Panc1 (cell line): ENCODE measurements at regions not wholly inside any gene's neighbourhood (a gene's known extent, or its start where the extent isn't known, plus 50 kb on each side); places are given as distances from the start of the nearest gene placed in this dataset.

ENCODE experiments used
- CTCF ChIP-seq: fragments of 450-650 bp; IDR thresholded peaks from 2 replicates; pipeline ENCODE4 v1.5.1; 2017; ENCODE audit warnings: mild to moderate bottlenecking
- POLR2AphosphoS5 ChIP-seq: IDR thresholded peaks from 2 replicates; pipeline ENCODE4 v1.6.1; 2012; ENCODE audit warnings: mild to moderate bottlenecking, low read depth, low read length, moderate library complexity
- REST ChIP-seq, 2 experiments: IDR thresholded peaks; 2 replicates each; pipeline ENCODE4 v1.6.1; 2011 to 2012; ENCODE audit warnings: low read depth in 2 of 2, control low read depth in 1 of 2, low read length in 1 of 2, mild to moderate bottlenecking in 1 of 2, moderate library complexity in 1 of 2; ENCODE audit not compliant: insufficient read depth in 1 of 2

DNA sequence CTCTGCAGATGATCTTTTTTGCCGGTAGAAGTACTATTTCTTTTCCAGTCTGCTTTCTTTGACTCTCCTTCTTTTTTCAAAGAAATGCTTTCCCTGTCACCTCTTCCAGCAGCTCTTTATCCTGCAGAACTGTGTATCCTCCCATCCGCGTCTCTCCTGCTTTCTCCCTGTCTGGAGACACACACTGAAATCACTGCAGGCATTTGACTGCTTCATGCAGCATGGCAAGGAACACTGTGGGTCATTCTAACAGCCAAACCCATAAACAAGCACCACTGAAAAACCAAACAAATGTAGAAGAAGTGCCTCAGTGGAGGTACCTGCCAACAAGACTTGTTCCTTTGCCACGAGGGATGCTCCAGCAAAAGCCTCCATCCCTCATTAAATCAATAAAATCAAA lies 403.7 kb upstream of the CITED2 start:
- TF ChIP-seq CTCF (no peak), REST (IDR thresholded peaks at IDR 0.05; ENCODE audit: insufficient read depth in 1 of 2, low read depth in 2 of 2, low read length in 1 of 2) (no peak), POLR2AphosphoS5 (no peak)
